ENCODE measurements at regions not wholly inside any gene's neighbourhood (a gene's known extent, or its start where the extent isn't known, plus 50 kb on each side); places are given as distances from the start of the nearest gene placed in this dataset.

- Histone ChIP-seq H3K4me3 (no peak overlapping the region), H3K4me1 (no peaks in the 10 kb centered on the region), H3K27me3 (no peaks in the 10 kb centered on the region), H3K9me3 (no peaks in the 10 kb centered on the region), H3K27ac (no peak overlapping the region), H3K36me3 (no peaks in the 10 kb centered on the region)
- intact Hi-C loops (cut with DNase I): no loop called here
- ATAC-seq: no peak
- WGBS (ENCODE audit: insufficient coverage, low coverage, low lambda C conversion rate, missing lambda C conversion rate): 89% methylated on average over 7 of the region's 7 CpGs
- DNase-seq: no peak
- TF ChIP-seq POLR2A (IDR thresholded peaks at IDR 0.05): no peak
- no peak for TF ChIP-seq CTCF (IDR thresholded peaks at IDR 0.05)
Observed at GRCh38 chr5:56451742-56452141, 218.6 kb upstream of the ANKRD55 start.

GRCh38 chr5:56450766-56451165, 217.6 kb upstream of the ANKRD55 start:
- Histone ChIP-seq H3K27ac (no peak overlapping the region), H3K4me3 (no peak overlapping the region), H3K27me3 (no peaks in the 10 kb centered on the region), H3K36me3 (no peaks in the 10 kb centered on the region), H3K9me3 (no peaks in the 10 kb centered on the region), H3K4me1 (no peaks in the 10 kb centered on the region)
- TF ChIP-seq POLR2A (IDR thresholded peaks at IDR 0.05) (no peak), CTCF (IDR thresholded peaks at IDR 0.05) (no peak)
- DNase-seq: no peak
- intact Hi-C loops (cut with DNase I): no loop called here
- 83% methylated on average over 7 of the region's 8 CpGs for WGBS (ENCODE audit: insufficient coverage, low coverage, low lambda C conversion rate, missing lambda C conversion rate)
- peak in 1 of 4 donors; percentile 18 for ATAC-seq

- no peak overlapping the region for H3K27ac ChIP-seq
- H3K36me3 ChIP-seq: no peaks in the 10 kb centered on the region
- H3K27me3 ChIP-seq: no peaks in the 10 kb centered on the region
- TF ChIP-seq CTCF (IDR thresholded peaks at IDR 0.05) (no peak), POLR2A (IDR thresholded peaks at IDR 0.05) (no peak)
- H3K9me3 ChIP-seq: no peaks in the 10 kb centered on the region
- no peak overlapping the region for H3K4me3 ChIP-seq
- no peaks in the 10 kb centered on the region for H3K4me1 ChIP-seq
- WGBS (ENCODE audit: insufficient coverage, low coverage, low lambda C conversion rate, missing lambda C conversion rate): 70% methylated on average over 3 of the region's 7 CpGs
- ATAC-seq: no peak
- intact Hi-C loops (cut with DNase I): no loop called here
- DNase-seq: no peak
Observed at GRCh38 chr5:56449071-56449640, 216.0 kb upstream of the ANKRD55 start.

- no peak overlapping the region for H3K27ac ChIP-seq
- no peak overlapping the region for H3K4me3 ChIP-seq
- no peak for TF ChIP-seq CTCF (IDR thresholded peaks at IDR 0.05)
- no peak for TF ChIP-seq POLR2A (IDR thresholded peaks at IDR 0.05)
- ATAC-seq (no peak), DNase-seq (no peak)
- WGBS (ENCODE audit: insufficient coverage, low coverage, low lambda C conversion rate, missing lambda C conversion rate): 84% methylated on average over 4 of the region's 4 CpGs
- H3K36me3 ChIP-seq: no peaks in the 10 kb centered on the region
- no peaks in the 10 kb centered on the region for H3K27me3 ChIP-seq
- no peaks in the 10 kb centered on the region for H3K9me3 ChIP-seq
- H3K4me1 ChIP-seq: no peaks in the 10 kb centered on the region
- intact Hi-C loops (cut with DNase I): no loop called here
Observed at GRCh38 chr5:56447656-56448055, 214.5 kb upstream of the ANKRD55 start.

GRCh38 chr5:56447232-56447631, 214.1 kb upstream of the ANKRD55 start:
- WGBS (ENCODE audit: insufficient coverage, low coverage, low lambda C conversion rate, missing lambda C conversion rate): 53% methylated on average over 2 of the region's 4 CpGs
- intact Hi-C loops (cut with DNase I): no loop called here

More at GRCh38 chr5:56447232-56447631, 214.1 kb upstream of the ANKRD55 start:
- DNase-seq (no peak), ATAC-seq (peak; percentile 21 to 46 (median 38))
- TF ChIP-seq POLR2A (IDR thresholded peaks at IDR 0.05) (no peak), CTCF (IDR thresholded peaks at IDR 0.05) (no peak)
- Histone ChIP-seq H3K27ac (no peak overlapping the region), H3K4me3 (no peak overlapping the region), H3K27me3 (no peaks in the 10 kb centered on the region), H3K36me3 (no peaks in the 10 kb centered on the region), H3K4me1 (no peaks in the 10 kb centered on the region), H3K9me3 (no peaks in the 10 kb centered on the region)

Data from right lobe of liver (tissue), 6 donors.